CD4-positive, alpha-beta T cell treated with Interleukin-6 for 4 hours (primary cell): ENCODE measurements at regions not wholly inside any gene's neighbourhood (a gene's known extent, or its start where the extent isn't known, plus 50 kb on each side); places are given as distances from the start of the nearest gene placed in this dataset.

Source experiments
- DNase-seq: peaks from one replicate; pipeline ENCODE4 v3.0.0-alpha.2; 2020; ENCODE audit warnings: mixed read lengths

DNA sequence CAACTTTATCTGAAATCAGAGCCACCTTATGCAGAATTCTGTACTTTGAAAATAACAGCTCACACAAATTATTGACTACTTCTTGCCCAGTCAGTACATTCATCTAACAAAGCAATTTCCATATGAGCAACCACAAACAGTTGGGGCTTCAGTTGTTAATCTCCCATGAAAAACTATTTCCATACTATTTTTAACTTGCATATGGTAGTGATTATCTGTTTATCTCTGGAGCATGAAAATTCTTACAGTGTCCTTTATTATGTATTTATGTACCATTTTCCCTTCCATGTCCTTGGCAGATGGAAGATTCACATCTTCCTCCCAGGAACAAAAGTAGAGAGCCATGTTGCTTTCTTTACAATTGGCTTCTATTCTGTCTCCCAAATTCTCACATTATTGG is 285.7 kb downstream of the CRPPA start:
- DNase-seq = no peak

GRCh38 chr7:16130111-16131110 is 290.9 kb downstream of the CRPPA start:
- no peak for DNase-seq

DNA sequence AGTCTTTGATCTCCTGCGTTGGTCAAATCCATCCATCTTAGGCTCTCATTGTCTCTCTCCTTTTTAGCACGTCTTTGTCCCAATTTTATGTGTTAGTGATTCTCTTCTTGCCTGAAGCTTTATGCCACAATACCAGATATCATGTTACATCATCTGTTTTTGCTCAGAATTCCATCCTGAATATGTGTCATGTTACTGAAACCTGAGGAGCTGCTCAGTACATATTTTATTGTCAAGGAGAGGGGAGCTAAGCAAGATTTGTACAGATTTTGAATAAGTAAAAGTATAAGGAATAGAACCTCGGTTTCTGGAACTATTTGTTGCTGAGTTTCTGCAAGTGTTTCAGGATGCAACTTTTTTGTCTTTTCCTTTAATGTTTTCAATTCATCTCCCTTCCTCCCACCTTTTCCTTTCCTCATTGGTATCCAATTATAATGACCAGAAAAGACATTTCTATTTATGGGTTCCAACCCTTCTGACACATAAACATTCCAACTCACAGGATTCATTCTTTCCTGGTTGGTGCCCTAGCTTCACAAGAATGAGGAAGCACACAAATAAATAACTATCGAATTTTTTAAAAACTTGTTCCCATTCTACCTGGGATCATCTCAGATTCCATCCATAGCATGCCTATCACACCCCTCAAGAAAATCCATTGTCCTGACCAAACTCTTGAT is 291.8 kb downstream of the CRPPA start:
- DNase-seq = no peak

DNA sequence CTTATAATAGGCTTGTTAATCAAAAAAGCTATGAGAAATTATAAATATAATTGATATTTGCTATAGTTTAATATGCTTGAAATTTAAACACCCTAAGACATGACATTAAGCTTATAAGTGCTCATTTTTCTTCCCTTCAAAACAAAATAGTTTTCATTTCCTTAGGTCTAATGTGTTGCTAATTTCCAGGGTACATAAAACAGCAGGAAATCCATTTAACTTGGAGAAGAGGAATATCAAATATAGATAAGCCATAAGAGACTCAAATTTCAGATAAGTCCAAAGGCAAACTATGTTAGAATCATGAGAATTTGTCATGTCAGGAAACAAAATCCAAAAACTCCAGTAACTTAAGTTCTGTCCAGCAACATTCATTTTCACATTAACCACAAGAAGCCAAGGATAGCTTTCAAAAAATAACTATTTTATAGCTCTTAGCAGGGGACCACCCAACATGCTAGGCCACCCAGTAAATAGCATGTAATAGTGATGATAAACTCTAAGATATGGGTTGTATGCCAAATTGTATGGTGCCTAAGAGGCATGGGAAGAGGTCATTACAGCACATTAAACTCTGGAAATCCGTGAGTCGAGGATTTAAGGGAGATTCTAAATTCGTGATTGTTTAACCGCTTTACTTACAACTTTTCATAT is 298.1 kb downstream of the CRPPA start:
- DNase-seq = no peak

- DNase-seq = no peak
Measured at GRCh38 chr7:16121876-16122390, 299.4 kb downstream of the CRPPA start.

DNA sequence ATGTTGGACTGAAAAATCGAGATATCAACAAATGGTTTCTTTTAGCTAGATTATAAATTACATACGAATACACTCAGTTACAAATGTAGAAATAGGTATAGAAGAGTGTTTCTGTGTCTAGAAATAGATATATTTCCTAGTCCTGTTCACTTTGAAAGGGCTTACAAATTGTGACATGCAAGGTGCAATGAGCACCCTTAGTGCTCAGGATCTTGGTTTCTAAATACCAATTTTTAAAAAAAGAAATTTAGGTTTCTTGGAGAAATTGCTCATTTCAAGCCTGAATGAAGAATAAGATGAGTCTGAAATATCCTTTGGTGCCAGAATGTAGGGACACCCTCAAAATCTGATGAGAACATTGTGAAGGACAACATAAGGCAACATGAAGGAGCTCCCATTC is 306.0 kb downstream of the CRPPA start:
- no peak for DNase-seq

GRCh38 chr7:16114633-16115032 is 306.7 kb downstream of the CRPPA start:
- DNase-seq = no peak

DNA sequence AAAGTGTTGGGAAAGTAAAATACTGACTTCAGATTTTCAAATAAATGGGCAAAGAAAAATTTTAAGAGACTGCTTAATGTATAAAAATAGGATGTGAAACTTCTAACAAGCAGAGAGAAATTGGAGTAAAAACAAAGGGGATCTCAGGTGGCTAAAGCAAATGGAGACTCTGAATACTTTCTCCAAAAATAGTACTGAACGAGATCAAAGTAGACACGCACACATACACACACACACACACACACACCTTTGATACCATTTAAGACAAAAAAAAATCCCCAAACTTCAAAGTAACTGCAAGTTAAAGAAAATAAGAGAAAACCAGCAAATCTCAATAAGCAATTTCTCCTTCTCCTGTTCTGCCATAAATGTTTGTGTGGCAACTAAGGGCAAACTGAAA is 307.3 kb downstream of the CRPPA start:
- DNase-seq = no peak

GRCh38 chr7:16113058-16113457 is 308.3 kb downstream of the CRPPA start:
- no peak for DNase-seq

GRCh38 chr7:16106869-16107268 is 314.5 kb downstream of the CRPPA start:
- no peak for DNase-seq

DNA sequence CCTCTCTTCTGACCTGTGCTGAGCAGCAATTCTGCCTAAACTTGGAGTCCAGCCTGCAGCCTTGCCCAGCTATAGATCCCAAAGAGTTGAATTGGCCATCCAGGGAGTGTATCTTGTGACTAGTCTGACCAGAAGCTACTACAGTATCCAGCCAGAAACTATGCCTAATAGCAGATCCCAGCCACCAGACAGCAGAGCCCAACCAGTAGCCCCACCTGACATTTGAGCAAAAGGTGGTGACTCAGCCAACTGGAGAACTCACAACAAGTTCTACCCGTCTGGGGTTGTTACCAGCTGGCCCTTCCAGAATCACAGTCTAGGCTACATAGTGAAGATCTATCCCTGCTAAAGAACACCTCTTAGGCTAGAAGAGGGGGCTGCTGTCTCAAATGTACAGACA is 315.0 kb downstream of the CRPPA start:
- no peak for DNase-seq

- no peak for DNase-seq
Measured at GRCh38 chr7:16099302-16099849, 322.0 kb downstream of the CRPPA start.

DNA sequence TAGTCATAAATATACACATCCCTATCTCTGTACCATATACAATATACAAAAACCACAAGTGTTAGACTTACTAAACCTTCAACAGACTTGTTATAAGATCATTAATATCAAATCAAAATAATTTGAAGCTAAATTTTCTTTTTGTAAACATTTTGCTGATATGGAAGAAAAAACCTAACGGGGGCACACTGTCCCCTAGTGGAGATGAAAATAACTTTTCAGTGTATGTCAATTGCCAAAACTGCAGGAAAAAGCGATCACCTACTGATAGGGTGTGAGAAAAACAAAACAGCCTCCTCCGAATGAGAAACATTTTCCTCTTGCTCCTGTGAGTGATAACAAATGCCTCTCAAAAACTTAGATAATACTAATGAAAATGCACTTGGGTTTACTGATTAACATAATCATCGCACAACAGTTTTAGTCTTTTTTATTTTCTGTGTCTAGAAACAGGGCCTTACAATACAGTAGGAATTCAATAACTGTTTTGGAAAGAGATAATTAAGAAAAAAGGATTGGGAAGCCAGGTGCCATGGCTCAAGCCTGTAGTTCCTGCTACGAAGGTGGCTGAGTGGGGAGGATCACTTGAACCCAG is 322.7 kb downstream of the CRPPA start:
- DNase-seq = no peak

DNA sequence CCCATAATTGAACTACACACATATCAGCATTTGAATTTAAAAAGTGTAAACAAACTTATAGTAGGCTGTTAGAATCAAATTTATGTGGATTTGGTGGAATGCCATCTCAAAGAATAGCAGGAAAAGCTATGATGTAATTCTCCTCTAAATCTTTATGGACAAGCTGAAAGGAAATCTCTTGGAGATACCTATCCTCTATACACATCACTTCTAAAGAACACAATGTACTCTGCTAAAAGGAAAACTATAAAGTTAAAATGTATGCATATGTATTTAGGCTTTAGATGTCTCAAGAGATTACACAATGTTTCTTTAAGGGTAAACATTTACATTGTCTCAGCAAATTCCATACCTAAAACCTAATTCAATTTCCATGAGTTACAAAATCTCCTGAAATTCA is 323.3 kb downstream of the CRPPA start:
- DNase-seq = no peak

DNA sequence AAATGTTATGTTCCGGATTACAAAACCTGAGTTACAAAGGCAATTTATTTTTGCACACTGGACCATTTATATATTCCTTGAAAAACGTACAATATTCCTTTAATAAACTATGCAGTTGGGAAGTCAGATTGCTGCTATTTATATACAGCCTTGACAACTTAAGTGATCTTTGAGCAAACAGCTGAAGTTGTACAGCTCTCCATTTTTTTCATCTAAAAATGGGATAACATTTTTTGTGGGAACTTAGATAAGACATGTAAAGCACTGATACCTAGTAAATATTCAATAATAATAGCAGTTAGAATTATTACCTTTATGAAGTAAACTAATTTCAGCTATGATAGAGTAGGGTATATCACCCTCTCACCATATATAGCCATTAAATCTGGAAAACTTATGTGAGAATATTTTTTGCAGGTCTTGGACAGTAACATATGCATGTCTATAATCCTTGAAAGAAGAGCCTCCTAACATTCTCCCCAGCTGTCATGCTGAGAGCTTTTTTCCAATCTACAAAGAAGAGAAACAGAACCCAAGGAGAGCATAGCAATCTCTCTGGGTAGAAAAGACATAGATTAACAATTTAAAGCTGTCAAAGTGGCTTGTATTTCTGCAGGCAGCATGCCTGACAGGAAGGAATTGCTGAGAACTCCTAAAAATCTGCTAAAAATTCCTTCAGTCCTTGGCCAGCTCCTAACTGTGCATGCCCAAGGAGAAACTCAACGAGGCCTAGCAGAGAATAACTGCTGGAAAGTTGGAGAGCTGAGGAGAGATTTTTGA is 326.0 kb downstream of the CRPPA start:
- no peak for DNase-seq

- no peak for DNase-seq
Measured at GRCh38 chr7:16094651-16095050, 326.7 kb downstream of the CRPPA start.

DNA sequence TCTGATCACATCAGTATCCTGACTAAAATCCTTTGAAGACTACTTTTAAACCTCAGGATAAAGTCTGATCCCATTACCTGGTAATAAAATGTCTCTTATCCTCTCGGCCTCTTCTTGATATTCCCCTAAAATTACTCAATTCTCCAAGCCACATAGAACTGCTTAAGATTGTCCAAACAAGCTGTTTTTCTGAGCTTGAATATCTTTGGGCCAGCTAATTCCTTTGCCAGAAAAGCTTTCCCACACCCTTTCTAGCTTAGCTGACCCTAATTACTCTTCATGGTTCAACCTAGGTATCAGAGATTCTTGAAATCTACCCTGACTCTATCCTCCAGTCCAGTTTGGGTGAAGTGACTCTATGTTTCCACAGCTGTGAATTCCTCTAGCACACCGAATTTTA is 328.6 kb downstream of the CRPPA start:
- DNase-seq = no peak

DNA sequence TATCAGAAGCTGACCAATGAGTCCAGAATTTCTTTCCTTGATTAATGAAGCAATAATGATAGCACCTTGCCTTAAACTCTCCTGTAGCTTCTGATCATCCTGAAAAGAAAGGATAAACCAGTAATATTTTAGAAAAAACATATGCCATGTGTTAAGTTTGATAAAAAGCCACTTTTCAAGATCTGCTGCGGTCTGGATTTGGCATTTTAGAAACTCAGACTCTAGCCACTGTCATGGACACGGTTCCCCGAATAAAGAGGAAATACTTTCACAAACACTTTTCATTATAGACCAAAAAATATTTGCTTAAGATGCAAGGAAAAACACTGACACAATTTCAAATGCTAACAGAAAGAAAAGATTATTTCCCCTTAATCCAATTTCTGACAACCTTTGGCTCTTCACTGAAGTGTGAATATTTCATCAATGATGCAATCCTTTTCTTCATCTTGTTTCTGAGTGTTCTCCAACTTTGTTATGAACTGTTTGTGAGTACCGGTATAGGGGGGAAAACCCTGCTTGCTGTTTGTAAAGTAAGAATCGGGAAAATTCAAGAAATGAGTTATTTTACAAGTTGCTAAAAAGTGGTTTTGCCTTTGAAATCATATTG is 329.5 kb downstream of the CRPPA start:
- no peak for DNase-seq

DNA sequence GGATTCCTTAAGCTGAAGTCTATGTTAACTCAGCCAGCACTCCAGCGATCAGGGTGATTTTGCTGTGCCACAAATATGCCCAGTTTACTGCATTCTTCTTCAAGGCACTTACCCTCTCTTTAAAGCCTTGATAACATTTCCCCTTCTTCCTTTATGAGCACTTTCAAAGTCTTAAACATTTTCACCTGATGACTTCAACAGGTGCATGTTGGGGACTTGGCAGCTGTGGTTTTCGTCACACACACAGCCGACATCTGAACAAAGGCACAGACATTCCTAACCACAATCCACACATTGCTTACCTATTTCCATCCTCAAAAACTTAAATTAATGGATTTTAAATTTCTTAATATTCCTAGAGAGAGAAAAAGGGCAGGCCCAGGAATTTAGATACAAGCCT is 331.5 kb downstream of the CRPPA start:
- no peak for DNase-seq

DNA sequence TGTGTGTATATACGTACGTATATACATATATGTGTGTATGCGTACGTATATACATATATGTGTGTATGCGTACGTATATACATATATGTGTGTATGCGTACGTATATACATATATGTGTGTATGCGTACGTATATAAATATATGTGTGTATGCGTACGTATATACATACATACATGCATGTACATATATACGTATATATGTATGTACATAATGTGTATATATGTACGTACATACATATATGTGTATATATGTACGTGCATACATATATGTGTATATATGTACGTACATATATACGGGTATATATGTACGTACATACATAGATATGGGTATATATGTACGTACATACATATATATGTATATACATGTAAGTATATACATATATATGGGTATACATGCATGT is 332.1 kb downstream of the CRPPA start:
- no peak for DNase-seq

DNA sequence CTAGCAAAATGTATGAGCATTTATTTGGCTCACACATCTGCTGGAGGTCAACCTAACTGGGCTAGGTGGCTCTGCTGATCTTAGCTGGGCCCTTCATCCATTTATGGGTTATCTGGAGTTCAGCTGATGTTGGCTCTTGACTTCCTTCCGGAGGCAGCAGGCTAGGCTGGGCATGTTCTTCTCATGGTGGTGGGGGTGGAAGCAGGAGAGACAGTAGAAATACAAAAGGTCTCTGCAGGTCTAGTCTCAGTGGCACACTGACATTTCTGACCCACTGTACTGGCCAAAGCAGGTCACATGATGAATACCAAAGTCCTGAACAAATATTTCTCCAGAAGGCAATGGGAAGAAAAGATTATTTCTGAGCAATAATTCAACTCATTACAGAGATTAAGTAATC is 334.6 kb downstream of the CRPPA start:
- DNase-seq = no peak
